ENCODE measurements at regions not wholly inside any gene's neighbourhood (a gene's known extent, or its start where the extent isn't known, plus 50 kb on each side); places are given as distances from the start of the nearest gene placed in this dataset.

- no peak for DNase-seq
Observed at GRCh38 chr4:57287687-57288604, 177.8 kb upstream of the IGFBP7 start.

- no peak for DNase-seq
Observed at GRCh38 chr4:57282933-57283310, 172.7 kb upstream of the IGFBP7 start.

- no peak for DNase-seq
Observed at GRCh38 chr4:57280481-57280880, 170.3 kb upstream of the IGFBP7 start.

- DNase-seq, result no peak
Observed at GRCh38 chr4:57278780-57279179, 168.6 kb upstream of the IGFBP7 start.

- DNase-seq, result no peak
Observed at GRCh38 chr4:57274082-57274481, 163.9 kb upstream of the IGFBP7 start.

- no peak for DNase-seq
Observed at GRCh38 chr4:57270346-57270745, 160.2 kb upstream of the IGFBP7 start.

GRCh38 chr4:57265831-57266582 is 155.8 kb upstream of the IGFBP7 start:
- no peak for DNase-seq

- DNase-seq, result no peak
Observed at GRCh38 chr4:57254754-57255153, 144.6 kb upstream of the IGFBP7 start.

- no peak for DNase-seq
Observed at GRCh38 chr4:57249083-57249482, 138.9 kb upstream of the IGFBP7 start.

- no peak for DNase-seq
Observed at GRCh38 chr4:57243076-57243475, 132.9 kb upstream of the IGFBP7 start.

- no peak for DNase-seq
Observed at GRCh38 chr4:57234252-57234775, 124.1 kb upstream of the IGFBP7 start.

GRCh38 chr4:57233386-57233785 is 123.2 kb upstream of the IGFBP7 start:
- DNase-seq, result no peak

GRCh38 chr4:57231781-57232180 is 121.6 kb upstream of the IGFBP7 start:
- DNase-seq, result no peak

GRCh38 chr4:57220734-57221133 is 110.5 kb upstream of the IGFBP7 start:
- DNase-seq, result no peak

- DNase-seq, result no peak
Observed at GRCh38 chr4:57220172-57220571, 110.0 kb upstream of the IGFBP7 start.

GRCh38 chr4:57219431-57219830 is 109.2 kb upstream of the IGFBP7 start:
- no peak for DNase-seq

GRCh38 chr4:57214654-57215411 is 104.6 kb upstream of the IGFBP7 start:
- no peak for DNase-seq

- no peak for DNase-seq
Observed at GRCh38 chr4:57211131-57211530, 100.9 kb upstream of the IGFBP7 start.

- DNase-seq, result no peak
Observed at GRCh38 chr4:57206172-57206571, 96.0 kb upstream of the IGFBP7 start.

- no peak for DNase-seq
Observed at GRCh38 chr4:57205580-57205979, 95.4 kb upstream of the IGFBP7 start.

GRCh38 chr4:57200799-57201327 is 90.7 kb upstream of the IGFBP7 start:
- DNase-seq, result no peak

GRCh38 chr4:57199267-57199666 is 89.1 kb upstream of the IGFBP7 start:
- no peak for DNase-seq

GRCh38 chr4:57195622-57196021 is 85.4 kb upstream of the IGFBP7 start:
- DNase-seq, result no peak

All from NCI-H1092 (cell line).